H9 (cell line): ENCODE measurements at regions not wholly inside any gene's neighbourhood (a gene's known extent, or its start where the extent isn't known, plus 50 kb on each side); places are given as distances from the start of the nearest gene placed in this dataset.

ENCODE experiments used
- DNase-seq: peaks from one replicate; pipeline ENCODE4 v3.0.0-alpha.2; 2017
- H2AFZ ChIP-seq: one replicate; pipeline ENCODE4 v1.6.1; 2013; ENCODE audit warnings: mild to moderate bottlenecking, low read length, control low read depth, moderate library complexity
- H2AK5ac ChIP-seq: 2 replicates; pipeline ENCODE4 v1.6.1; 2013; ENCODE audit warnings: low read length, control low read depth, mixed read lengths; ENCODE audit not compliant: insufficient read length
- H2BK120ac ChIP-seq: one replicate; pipeline ENCODE4 v1.6.1; 2013; ENCODE audit warnings: low read depth, mild to moderate bottlenecking, low read length, control low read depth, inconsistent platforms; ENCODE audit not compliant: poor library complexity, severe bottlenecking
- H2BK12ac ChIP-seq: 2 replicates; pipeline ENCODE4 v1.6.1; 2013; ENCODE audit warnings: low read length, control low read depth, mixed read lengths, low read depth; ENCODE audit not compliant: insufficient read length
- H2BK15ac ChIP-seq: 2 replicates; pipeline ENCODE4 v1.6.1; 2013; ENCODE audit warnings: low read depth, low read length, control low read depth
- H2BK20ac ChIP-seq: one replicate; pipeline ENCODE4 v1.6.1; 2013; ENCODE audit warnings: low read depth, mild to moderate bottlenecking, low read length, control low read depth, inconsistent platforms; ENCODE audit not compliant: poor library complexity, severe bottlenecking
- H2BK5ac ChIP-seq: 2 replicates; pipeline ENCODE4 v1.6.1; 2013; ENCODE audit warnings: low read length, control low read depth, mixed read lengths; ENCODE audit not compliant: insufficient read length
- H3K14ac ChIP-seq: 2 replicates; pipeline ENCODE4 v1.6.1; 2013; ENCODE audit warnings: low read length, control low read depth; ENCODE audit not compliant: insufficient read depth
- H3K18ac ChIP-seq: 2 replicates; pipeline ENCODE4 v1.6.1; 2013; ENCODE audit warnings: low read depth, mild to moderate bottlenecking, mixed read lengths, low read length, control low read depth; ENCODE audit not compliant: insufficient read length
- H3K23ac ChIP-seq: 2 replicates; pipeline ENCODE4 v1.6.1; 2013; ENCODE audit warnings: low read length, control low read depth, mixed read lengths, low read depth; ENCODE audit not compliant: insufficient read length
- H3K23me2 ChIP-seq: 2 replicates; pipeline ENCODE4 v1.6.1; 2013; ENCODE audit warnings: low read depth, mild to moderate bottlenecking, mixed read lengths, low read length, control low read depth; ENCODE audit not compliant: insufficient read length, poor library complexity, severe bottlenecking
- H3K27ac ChIP-seq: 2 replicates; pipeline ENCODE4 v1.5.1; 2013; ENCODE audit warnings: low read length, control low read depth, mixed read lengths, low read depth; ENCODE audit not compliant: insufficient read length
- H3K27me3 ChIP-seq: 2 replicates; pipeline ENCODE4 v1.6.1; 2013; ENCODE audit warnings: low read length, control low read depth, inconsistent platforms; ENCODE audit not compliant: insufficient read depth
- H3K4ac ChIP-seq: 2 replicates; pipeline ENCODE4 v1.6.1; 2013; ENCODE audit warnings: low read depth, mild to moderate bottlenecking, control low read depth, inconsistent platforms, low read length, moderate library complexity
- H3K4me1 ChIP-seq: 2 replicates; pipeline ENCODE4 v1.6.1; 2013; ENCODE audit warnings: low read length, control low read depth, inconsistent platforms; ENCODE audit not compliant: insufficient read depth
- H3K4me2 ChIP-seq: 2 replicates; pipeline ENCODE4 v1.6.1; 2013; ENCODE audit warnings: low read length, control low read depth, mixed read lengths; ENCODE audit not compliant: insufficient read length, insufficient read depth
- H3K56ac ChIP-seq: 2 replicates; pipeline ENCODE4 v1.6.1; 2013; ENCODE audit warnings: low read depth, mild to moderate bottlenecking, mixed read lengths, low read length, control low read depth; ENCODE audit not compliant: insufficient read length
- H3K79me1 ChIP-seq: 2 replicates; pipeline ENCODE4 v1.6.1; 2013; ENCODE audit warnings: low read depth, mild to moderate bottlenecking, moderate library complexity, low read length, control low read depth, inconsistent platforms; ENCODE audit not compliant: insufficient read depth, poor library complexity, severe bottlenecking
- H3K79me2 ChIP-seq: 2 replicates; pipeline ENCODE4 v1.6.1; 2013; ENCODE audit warnings: low read length, control low read depth, inconsistent platforms; ENCODE audit not compliant: insufficient read depth
- H3K9ac ChIP-seq: 2 replicates; pipeline ENCODE4 v1.6.1; 2013; ENCODE audit warnings: low read length, control low read depth, mixed read lengths; ENCODE audit not compliant: insufficient read length; ENCODE audit errors: extremely low read depth
- H3K9me3 ChIP-seq: one replicate; pipeline ENCODE4 v1.6.1; 2013; ENCODE audit warnings: low read depth, low read length, inconsistent platforms; ENCODE audit not compliant: control insufficient read depth
- H3T11ph ChIP-seq: one replicate; pipeline ENCODE4 v1.6.1; 2013; ENCODE audit warnings: mild to moderate bottlenecking, low read length, control low read depth, inconsistent platforms
- H4K20me1 ChIP-seq: one replicate; pipeline ENCODE4 v1.6.1; 2013; ENCODE audit not compliant: control insufficient read depth, insufficient read length, insufficient read depth
- H4K5ac ChIP-seq: 2 replicates; pipeline ENCODE4 v1.6.1; 2013; ENCODE audit warnings: low read depth, mild to moderate bottlenecking, mixed read lengths, low read length, control low read depth; ENCODE audit not compliant: insufficient read length
- H4K8ac ChIP-seq: replicated peaks from 2 replicates; pipeline ENCODE4 v1.6.1; 2013; ENCODE audit warnings: low read length, control low read depth, mixed read lengths, low read depth; ENCODE audit not compliant: insufficient read length
- H4K91ac ChIP-seq: 2 replicates; pipeline ENCODE4 v1.6.1; 2013; ENCODE audit warnings: low read depth, mild to moderate bottlenecking, moderate library complexity, mixed read lengths, low read length, control low read depth; ENCODE audit not compliant: insufficient read length
- H3K27ac Mint-ChIP-seq, 3 experiments: 2 replicates in 2 of 3; 3 replicates in 1 of 3; pipeline ENCODE4 v1.8.0; 2020 to 2021; ENCODE audit warnings: mixed read lengths in 3 of 3, mild to moderate bottlenecking in 1 of 3, moderate library complexity in 1 of 3
- H3K27me3 Mint-ChIP-seq: 2 replicates; pipeline ENCODE4 v1.8.0; 2021; ENCODE audit warnings: low read depth, mild to moderate bottlenecking, moderate library complexity, mixed read lengths
- H3K36me3 Mint-ChIP-seq, 3 experiments: 2 replicates in 2 of 3; 3 replicates in 1 of 3; pipeline ENCODE4 v1.8.0; 2020 to 2021; ENCODE audit warnings: low read depth in 3 of 3, mixed read lengths in 3 of 3; ENCODE audit not compliant: insufficient read depth in 1 of 3
- H3K4me1 Mint-ChIP-seq, 2 experiments: 2 replicates each; pipeline ENCODE4 v1.8.0; 2020; ENCODE audit warnings: mixed read lengths in 2 of 2
- H3K4me3 Mint-ChIP-seq, 2 experiments: 2 replicates in 1 of 2; 3 replicates in 1 of 2; pipeline ENCODE4 v1.8.0; 2020 to 2021; ENCODE audit warnings: mild to moderate bottlenecking in 2 of 2, mixed read lengths in 2 of 2, moderate library complexity in 1 of 2
- H3K9me3 Mint-ChIP-seq, 2 experiments: 2 replicates in 1 of 2; 3 replicates in 1 of 2; pipeline ENCODE4 v1.8.0; 2020; ENCODE audit warnings: mild to moderate bottlenecking in 2 of 2, mixed read lengths in 2 of 2, moderate library complexity in 1 of 2
- CTCF ChIP-seq: fragments of 200-600 bp; sonication (generic); conservative IDR thresholded peaks from 3 replicates; pipeline ENCODE4 v1.8.0; 2021; ENCODE audit warnings: antibody characterized with exemption, mild to moderate bottlenecking
- WGBS: extraction: QIAGEN DNeasy Blood & Tissue Kit; methylation state at CpG from one replicate; pipeline ENCODE4 v1.1.7; 2013; ENCODE audit warnings: missing lambda C conversion rate, low lambda C conversion rate, mixed read lengths; ENCODE audit not compliant: insufficient read length; ENCODE audit errors: extremely low coverage; 5-methylcytosine and 5-hydroxymethylcytosine counted together

- Histone ChIP-seq H3K56ac (no peak overlapping the region), H2AK5ac (no peak overlapping the region), H3T11ph (no peak overlapping the region), H3K9ac (no peak overlapping the region), H3K27me3 (no peaks in the 10 kb centered on the region), H4K91ac (no peak overlapping the region), H3K4me1 (no peaks in the 10 kb centered on the region), H3K23me2 (no peaks in the 10 kb centered on the region), H2AFZ (no peak overlapping the region), H3K4ac (no peak overlapping the region), H4K20me1 (no peaks in the 10 kb centered on the region), H3K4me2 (no peak overlapping the region), H2BK120ac (no peak overlapping the region), H3K9me3 (no peaks in the 10 kb centered on the region), H3K79me1 (no peaks in the 10 kb centered on the region), H3K23ac (no peak overlapping the region), H4K5ac (no peak overlapping the region), H2BK20ac (no peak overlapping the region), H3K79me2 (no peaks in the 10 kb centered on the region), H4K8ac (no peak overlapping the region), H2BK15ac (no peak overlapping the region), H3K14ac (no peak overlapping the region), H2BK12ac (no peak overlapping the region), H3K18ac (no peak overlapping the region), H3K27ac (no peak overlapping the region), H2BK5ac (no peak overlapping the region)
- no peak overlapping the region for H3K4me3 Mint-ChIP-seq
- no peak for DNase-seq
- H3K27ac Mint-ChIP-seq: no peak overlapping the region; a peak in 1 of 7 replicates
- WGBS: no CpG with 5 or more reads among the region's 9 CpGs
- H3K27me3 Mint-ChIP-seq: peaks cover 20% of the 10 kb centered on the region
- peaks cover 8 to 10% of the 10 kb centered on the region in 2 experiments for H3K4me1 Mint-ChIP-seq
- no peaks in the 10 kb centered on the region; a peak in 1 of 5 replicates for H3K9me3 Mint-ChIP-seq
- TF ChIP-seq CTCF: no peak
- H3K36me3 Mint-ChIP-seq: no peaks in the 10 kb centered on the region
These were observed 511.9 kb upstream of the TNP1 start for GRCh38 chr2:217371781-217372213.
